AG10803 (cell line): ENCODE measurements at regions not wholly inside any gene's neighbourhood (a gene's known extent, or its start where the extent isn't known, plus 50 kb on each side); places are given as distances from the start of the nearest gene placed in this dataset.

Experiments
- DNase-seq: peaks from one replicate; pipeline ENCODE4 v3.0.0; 2010; ENCODE audit warnings: low read depth
- H3K4me3 ChIP-seq: 2 replicates; pipeline ENCODE4 v1.5.1; 2011; ENCODE audit warnings: mild to moderate bottlenecking, low read length, control low read depth
- CTCF ChIP-seq: conservative IDR thresholded peaks from 2 replicates; pipeline ENCODE4 v1.5.1; 2011; ENCODE audit warnings: mild to moderate bottlenecking, low read length, control low read depth, inconsistent platforms

DNA sequence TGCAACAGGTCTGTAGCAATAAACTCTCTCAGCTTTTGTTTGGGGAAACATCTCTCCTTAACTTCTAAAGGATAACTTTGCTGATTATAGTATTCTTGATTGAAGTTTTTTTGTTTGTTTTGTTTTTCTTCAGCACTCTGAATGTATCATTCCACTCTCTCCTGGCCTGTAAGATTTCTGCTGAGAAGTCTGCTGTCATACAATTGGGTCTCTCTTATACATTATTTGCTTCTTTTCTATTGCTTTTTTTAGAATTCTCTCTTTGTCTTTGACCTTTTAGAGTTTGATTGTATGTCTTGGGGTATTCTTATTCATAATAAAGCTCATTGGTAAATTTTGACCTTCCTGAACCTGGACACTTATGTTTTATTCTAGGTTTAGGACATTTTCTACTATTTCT, 386.3 kb downstream of the MRPL39 start:
- no peak for TF ChIP-seq CTCF
- DNase-seq = no peak
- no peak overlapping the region for H3K4me3 ChIP-seq

- H3K4me3 ChIP-seq = no peak overlapping the region
- no peak for DNase-seq
- no peak for TF ChIP-seq CTCF
These were observed 387.1 kb downstream of the MRPL39 start for GRCh38 chr21:25220169-25220568.

DNA sequence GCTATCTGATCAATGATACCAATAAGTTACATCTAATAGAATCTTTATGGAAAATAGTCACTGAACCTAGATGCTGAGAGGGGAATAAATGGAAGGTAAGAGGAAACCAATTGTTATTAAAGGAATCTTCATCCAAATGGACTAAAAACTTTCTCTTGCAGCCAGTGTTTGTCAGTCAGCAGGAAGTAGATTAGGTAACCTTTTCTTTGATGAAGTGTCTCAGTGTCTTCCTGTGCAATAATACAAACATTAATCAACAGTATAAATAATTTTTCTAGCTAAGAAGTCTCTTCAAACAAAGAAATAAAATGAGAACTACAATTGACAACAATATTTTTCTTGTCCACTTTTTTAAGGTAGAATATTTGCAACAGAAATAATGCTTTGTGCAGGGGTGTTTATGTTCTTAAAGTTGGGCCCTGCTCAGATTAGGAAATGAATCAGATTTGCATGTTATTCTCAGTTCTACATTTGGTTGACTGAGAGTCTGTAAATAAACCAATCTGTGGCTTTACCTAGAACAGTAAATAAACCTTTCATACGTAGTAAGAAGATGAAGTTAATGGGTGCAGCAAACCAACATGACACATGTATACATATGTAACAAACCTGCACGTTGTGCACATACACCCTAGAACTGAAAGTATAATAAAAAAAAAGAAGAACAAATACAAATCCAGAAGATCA, 391.4 kb downstream of the MRPL39 start:
- no peak overlapping the region for H3K4me3 ChIP-seq
- no peak for DNase-seq
- TF ChIP-seq CTCF = no peak

DNA sequence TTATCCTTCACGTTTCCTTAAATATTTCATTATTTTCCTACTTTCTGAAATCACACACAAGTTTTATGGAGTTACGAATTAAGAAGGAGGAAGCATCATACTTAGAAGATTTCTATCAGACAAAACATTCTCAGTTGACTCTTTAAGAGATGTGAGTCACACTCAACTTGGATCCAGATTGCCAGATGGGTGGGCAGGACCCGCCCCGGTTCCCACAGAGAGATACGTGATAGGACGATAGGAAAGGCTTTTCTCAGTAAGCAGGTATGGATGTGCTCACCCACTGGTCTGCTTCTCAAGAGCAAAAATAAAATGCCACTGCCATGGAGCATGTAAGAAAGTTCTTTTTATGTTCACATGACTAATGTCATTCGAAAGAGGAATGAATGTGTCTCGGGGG, 392.6 kb downstream of the MRPL39 start:
- H3K4me3 ChIP-seq = no peak overlapping the region
- DNase-seq = no peak
- TF ChIP-seq CTCF = no peak

DNA sequence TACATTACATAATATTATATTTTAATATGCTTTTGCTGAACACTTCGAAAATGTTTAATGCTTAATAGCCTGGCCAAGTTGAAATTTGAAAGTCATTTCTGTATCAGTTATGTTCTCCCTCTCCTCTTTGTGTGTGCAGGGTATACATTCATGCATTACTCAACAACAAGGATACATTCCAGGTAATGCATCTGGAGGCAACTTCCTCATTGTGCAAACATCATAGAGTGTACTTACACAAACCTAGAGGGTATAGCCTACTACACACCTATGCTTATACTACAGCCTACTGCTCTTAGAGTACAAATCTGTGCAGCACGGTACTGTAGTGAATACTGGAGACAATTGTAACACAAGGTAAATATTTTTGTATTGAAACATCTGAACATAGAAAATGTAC, 407.3 kb downstream of the MRPL39 start:
- TF ChIP-seq CTCF = no peak
- H3K4me3 ChIP-seq = no peak overlapping the region
- no peak for DNase-seq

- no peak for TF ChIP-seq CTCF
- H3K4me3 ChIP-seq = no peak overlapping the region
- no peak for DNase-seq
These were observed 416.1 kb downstream of the MRPL39 start for GRCh38 chr21:25191141-25191540.

DNA sequence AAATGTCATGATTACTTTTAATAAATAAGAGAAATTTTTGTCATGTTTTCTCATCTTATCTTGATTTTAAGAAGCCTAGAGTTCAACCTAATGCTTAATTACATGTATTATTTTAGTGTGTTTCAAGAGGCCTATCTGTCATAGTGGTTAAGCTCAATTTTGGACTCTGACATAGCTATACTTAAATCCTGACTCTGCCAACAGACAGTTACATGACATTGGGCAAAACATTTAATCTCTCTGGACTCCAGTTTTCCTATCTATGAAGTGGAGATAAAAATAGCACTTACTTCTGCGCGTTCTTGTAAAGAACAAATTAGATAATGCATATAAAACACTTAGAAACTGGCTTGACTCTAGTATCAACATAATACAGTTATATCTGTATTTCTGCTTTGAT, 417.8 kb downstream of the MRPL39 start:
- no peak overlapping the region for H3K4me3 ChIP-seq
- TF ChIP-seq CTCF = no peak
- DNase-seq = no peak
